NCI-H510A treated with DMSO at 0.1 percent for 48 hours (cell line): ENCODE measurements at regions not wholly inside any gene's neighbourhood (a gene's known extent, or its start where the extent isn't known, plus 50 kb on each side); places are given as distances from the start of the nearest gene placed in this dataset.
A peak's percentile ranks its signal among the peaks of the same experiment; 100 is the strongest.
"Not testable (repeated sequence)": the region's sequence is repeated elsewhere in the genome, so short reads cannot be mapped to it uniquely, and the experiment has no call there.

Experiments used
- DNase-seq: peaks from one replicate; lab custom pipeline; 2025; lab: John Stamatoyannopoulos, UW

DNA sequence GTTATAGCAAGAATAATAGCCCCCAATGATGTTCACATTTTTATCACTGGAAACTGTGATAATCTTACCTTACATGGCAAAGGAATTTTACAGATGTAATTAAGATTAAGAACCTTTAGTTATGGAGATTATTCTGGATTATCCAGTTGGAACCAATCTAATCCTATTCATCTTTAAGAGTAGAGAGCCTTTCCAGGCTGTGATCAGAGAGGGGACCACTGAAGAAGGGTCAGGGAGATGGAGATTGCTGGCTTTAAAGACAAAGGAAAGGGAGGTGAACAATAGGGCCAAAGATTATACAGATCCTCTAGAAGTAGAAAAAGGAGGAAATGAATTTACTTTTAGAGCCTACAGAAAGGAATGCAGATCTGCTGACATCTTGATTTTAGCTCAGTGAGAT is 253.5 kb upstream of the GRIN3A start:
- no peak for DNase-seq

- DNase-seq = peak; percentile 56
Observed at GRCh38 chr9:101977614-101978210, 239.3 kb upstream of the GRIN3A start.

GRCh38 chr9:101970609-101971008 is 232.2 kb upstream of the GRIN3A start:
- DNase-seq = no peak

- no peak for DNase-seq
Observed at GRCh38 chr9:101968392-101968791, 229.9 kb upstream of the GRIN3A start.

DNA sequence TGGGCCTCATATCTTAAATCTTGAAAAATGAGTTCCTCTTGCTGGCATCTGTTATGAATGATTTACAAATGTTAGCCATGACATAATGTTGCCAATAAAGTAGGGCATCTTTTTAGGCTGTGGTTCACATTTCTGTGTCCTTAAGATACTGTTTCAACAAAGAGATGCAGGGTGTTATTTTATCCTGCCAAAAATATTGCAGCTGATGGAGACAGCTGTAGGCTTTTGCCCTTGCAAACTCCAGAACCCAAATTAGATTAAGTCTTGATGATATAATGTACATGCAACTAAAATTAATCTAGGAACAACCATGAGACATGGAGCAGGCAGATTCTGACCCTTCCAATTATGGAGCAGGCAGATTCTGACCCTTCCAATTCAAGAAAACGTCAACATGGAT is 228.2 kb upstream of the GRIN3A start:
- DNase-seq = no peak

GRCh38 chr9:101957705-101958104 is 219.3 kb upstream of the GRIN3A start:
- DNase-seq = no peak

GRCh38 chr9:101951598-101951997 is 213.2 kb upstream of the GRIN3A start:
- DNase-seq = no peak

GRCh38 chr9:101931756-101932155 is 193.3 kb upstream of the GRIN3A start:
- DNase-seq = no peak

GRCh38 chr9:101930783-101931182 is 192.3 kb upstream of the GRIN3A start:
- DNase-seq = no peak

GRCh38 chr9:101925498-101925897 is 187.1 kb upstream of the GRIN3A start:
- no peak for DNase-seq

- no peak for DNase-seq
Observed at GRCh38 chr9:101923451-101923850, 185.0 kb upstream of the GRIN3A start.

GRCh38 chr9:101916948-101917347 is 178.5 kb upstream of the GRIN3A start:
- not testable (repeated sequence) for DNase-seq

DNA sequence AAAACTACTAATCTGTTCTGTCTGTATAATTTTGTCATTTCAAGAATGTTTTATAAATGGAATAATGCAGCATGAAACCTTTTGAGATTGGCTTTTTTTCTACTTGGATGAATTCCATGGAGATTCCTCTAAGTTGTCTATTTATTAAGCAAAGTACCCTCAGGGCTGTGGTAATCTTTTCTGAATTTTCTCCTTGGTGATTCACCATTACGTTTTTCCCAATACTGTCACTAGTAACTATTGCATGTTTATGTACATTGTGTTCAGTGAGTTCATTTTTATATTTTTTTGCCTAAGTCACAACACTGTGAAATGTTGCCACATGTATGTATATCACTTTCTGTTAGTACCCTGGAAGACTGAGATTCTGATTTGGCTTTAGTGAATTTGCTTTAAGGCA is 177.0 kb upstream of the GRIN3A start:
- DNase-seq = no peak

- DNase-seq = no peak
Observed at GRCh38 chr9:101912698-101913097, 174.3 kb upstream of the GRIN3A start.

DNA sequence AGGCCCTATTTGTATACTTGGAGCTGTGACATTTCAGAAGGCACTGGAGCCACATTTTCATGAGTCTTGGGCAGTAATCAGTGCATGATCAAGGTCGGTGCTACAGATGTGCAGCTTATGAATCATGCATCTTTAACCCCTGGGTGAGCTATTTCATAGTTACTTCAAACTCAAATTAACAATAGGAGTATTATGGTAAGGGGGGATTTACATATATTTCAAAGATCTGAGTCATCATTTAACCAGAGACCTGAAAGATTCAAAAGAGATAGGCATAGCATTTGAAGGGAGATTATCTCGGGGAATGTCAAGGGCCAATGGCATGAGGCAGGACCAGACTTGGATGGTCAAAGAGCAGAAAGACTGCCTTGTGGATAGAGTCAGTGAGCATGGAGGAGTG is 169.0 kb upstream of the GRIN3A start:
- DNase-seq = no peak

DNA sequence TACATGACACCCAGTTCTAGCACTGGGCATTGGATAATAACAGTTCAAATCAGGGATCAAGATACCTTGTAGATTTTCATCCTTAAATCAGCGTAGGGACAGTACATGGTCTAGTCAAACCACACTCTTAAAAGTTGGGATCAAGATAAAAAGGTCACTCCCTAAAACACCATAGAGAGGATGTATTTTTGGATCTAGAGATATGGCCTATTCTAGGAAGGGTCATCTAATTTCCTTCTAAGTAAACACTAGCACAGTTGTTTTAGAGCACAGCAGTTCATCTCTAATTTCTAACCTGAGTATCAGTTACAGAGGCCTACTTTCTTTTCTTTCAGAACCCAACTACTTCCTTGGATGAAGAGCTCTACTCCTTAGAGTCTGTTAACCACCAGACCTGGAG is 166.4 kb upstream of the GRIN3A start:
- DNase-seq = no peak

GRCh38 chr9:101902051-101902450 is 163.6 kb upstream of the GRIN3A start:
- DNase-seq = no peak

GRCh38 chr9:101897196-101897595 is 158.7 kb upstream of the GRIN3A start:
- DNase-seq = no peak

GRCh38 chr9:101893661-101894646 is 155.5 kb upstream of the GRIN3A start:
- no peak for DNase-seq

GRCh38 chr9:101881508-101881907 is 143.1 kb upstream of the GRIN3A start:
- DNase-seq = no peak

DNA sequence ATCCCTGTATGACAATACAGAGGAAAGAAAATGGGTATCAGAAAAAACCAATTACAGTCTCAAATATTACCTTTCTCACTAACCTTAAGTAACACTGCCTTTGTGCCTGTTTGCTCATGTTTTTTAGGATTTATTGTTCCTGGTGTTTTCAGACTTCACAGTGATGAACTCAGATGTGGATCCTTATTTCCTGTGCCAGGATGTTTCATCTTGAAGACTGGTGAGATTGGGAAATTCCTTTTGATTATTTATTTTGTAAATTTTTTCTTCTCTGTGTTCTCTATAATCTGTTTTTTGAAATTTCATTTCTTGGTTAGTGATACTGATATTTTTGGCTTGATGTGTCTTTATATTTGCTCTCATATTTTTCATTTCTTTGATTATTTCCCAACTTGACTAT is 142.4 kb upstream of the GRIN3A start:
- no peak for DNase-seq

DNA sequence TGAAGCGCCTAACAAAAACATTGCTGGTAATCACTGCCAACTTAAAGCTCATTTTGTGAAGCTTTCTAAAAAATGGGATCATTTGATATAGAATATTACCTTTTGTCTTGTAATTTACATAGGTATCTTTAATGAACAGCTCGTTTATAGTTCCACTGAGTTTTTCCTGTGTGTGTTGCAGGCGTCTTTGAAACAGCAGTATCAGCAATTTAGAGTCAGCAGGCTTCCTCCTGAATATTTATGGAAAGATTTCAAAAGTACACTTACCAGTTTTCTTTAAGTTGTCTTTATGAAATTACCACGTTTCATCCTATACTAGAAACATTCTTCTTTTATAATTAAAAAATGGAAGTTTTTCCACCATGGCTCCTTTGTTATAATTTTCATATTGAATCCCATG is 140.3 kb upstream of the GRIN3A start:
- DNase-seq = no peak

- no peak for DNase-seq
Observed at GRCh38 chr9:101877439-101877838, 139.0 kb upstream of the GRIN3A start.
